Fibroblast of skin of left biceps (primary cell): ENCODE measurements at regions not wholly inside any gene's neighbourhood (a gene's known extent, or its start where the extent isn't known, plus 50 kb on each side); places are given as distances from the start of the nearest gene placed in this dataset.

Experiments used
- DNase-seq, 2 experiments: peaks; one replicate each; pipeline ENCODE4 v3.0.0-alpha.2; 2013; ENCODE audit warnings: low read depth in 2 of 2

GRCh38 chr2:71812736-71813135 is 334.9 kb downstream of the CYP26B1 start:
- no peak for DNase-seq

GRCh38 chr2:71811726-71812125 is 335.9 kb downstream of the CYP26B1 start:
- DNase-seq = no peak

- DNase-seq = no peak
Observed at GRCh38 chr2:71811157-71811556, 336.5 kb downstream of the CYP26B1 start.

- DNase-seq = no peak
Observed at GRCh38 chr2:71807581-71808451, 339.8 kb downstream of the CYP26B1 start.

GRCh38 chr2:71806432-71806831 is 341.2 kb downstream of the CYP26B1 start:
- DNase-seq = no peak

- DNase-seq = no peak
Observed at GRCh38 chr2:71804281-71804751, 343.3 kb downstream of the CYP26B1 start.

- DNase-seq = no peak
Observed at GRCh38 chr2:71803398-71803797, 344.3 kb downstream of the CYP26B1 start.

GRCh38 chr2:71802556-71802955 is 345.1 kb downstream of the CYP26B1 start:
- DNase-seq = no peak

- DNase-seq = no peak
Observed at GRCh38 chr2:71801969-71802368, 345.7 kb downstream of the CYP26B1 start.

GRCh38 chr2:71801556-71801955 is 346.1 kb downstream of the CYP26B1 start:
- no peak for DNase-seq

- DNase-seq = no peak
Observed at GRCh38 chr2:71800851-71801250, 346.8 kb downstream of the CYP26B1 start.

- no peak for DNase-seq
Observed at GRCh38 chr2:71800106-71800809, 346.9 kb downstream of the DYSF start.

GRCh38 chr2:71799013-71799575 is 345.7 kb downstream of the DYSF start:
- DNase-seq = no peak

- no peak for DNase-seq
Observed at GRCh38 chr2:71798266-71799012, 345.1 kb downstream of the DYSF start.

GRCh38 chr2:71797035-71797810 is 343.9 kb downstream of the DYSF start:
- no peak for DNase-seq

- no peak for DNase-seq
Observed at GRCh38 chr2:71796174-71796593, 342.8 kb downstream of the DYSF start.

GRCh38 chr2:71795486-71795885 is 342.1 kb downstream of the DYSF start:
- no peak for DNase-seq

- DNase-seq = no peak
Observed at GRCh38 chr2:71794611-71795010, 341.2 kb downstream of the DYSF start.

- no peak for DNase-seq
Observed at GRCh38 chr2:71793926-71794325, 340.6 kb downstream of the DYSF start.

GRCh38 chr2:71792926-71793761 is 339.8 kb downstream of the DYSF start:
- DNase-seq = peak in 1 of 2 experiments; percentile 64
